A673 (cell line): ENCODE measurements at regions not wholly inside any gene's neighbourhood (a gene's known extent, or its start where the extent isn't known, plus 50 kb on each side); places are given as distances from the start of the nearest gene placed in this dataset.

Experiments used
- BruUV-seq: library from RNA; stranded (reverse); fragments of 400-500 nt; replicated peaks from 2 replicates; lab custom pipeline; 2021; lab: Mats Ljungman, UMichigan
- CTCF ChIA-PET: fragments of 300-600 bp; sonication (Branson Sonifier 250); formaldehyde crosslinking; loops from one replicate; lab custom pipeline; 2022; ENCODE audit warnings: antibody characterized with exemption; lab: Charles Lee
- POLR2A ChIA-PET: fragments of 300-600 bp; sonication (Branson Sonifier 250); formaldehyde crosslinking; loops from one replicate; lab custom pipeline; 2022; ENCODE audit warnings: antibody characterized with exemption; ENCODE audit not compliant: low non-redundant PET; lab: Charles Lee
- DNase-seq: peaks from one replicate; pipeline ENCODE4 v3.0.0-alpha.2; 2015; ENCODE audit warnings: low spot score
- H3K27ac ChIP-seq: fragments of 200-600 bp; sonication (generic); 2 replicates; pipeline ENCODE4 v1.5.1; 2016; ENCODE audit warnings: mixed run types, low read depth, mild to moderate bottlenecking, mixed read lengths, antibody characterized with exemption, low read length; ENCODE audit not compliant: poor library complexity, severe bottlenecking
- H3K27me3 ChIP-seq: fragments of 200-600 bp; sonication (generic); replicated peaks from 2 replicates; pipeline ENCODE4 v1.6.1; 2017; ENCODE audit warnings: mixed run types, low read depth, mild to moderate bottlenecking, mixed read lengths, antibody characterized with exemption, low read length; ENCODE audit not compliant: insufficient read depth, poor library complexity
- H3K36me3 ChIP-seq: fragments of 200-600 bp; sonication (generic); 2 replicates; pipeline ENCODE4 v1.6.1; 2016; ENCODE audit warnings: mixed run types, mild to moderate bottlenecking, mixed read lengths, antibody characterized with exemption, low read length; ENCODE audit not compliant: insufficient read depth, poor library complexity, severe bottlenecking
- H3K4me1 ChIP-seq: fragments of 200-600 bp; sonication (generic); 2 replicates; pipeline ENCODE4 v1.6.1; 2017; ENCODE audit warnings: mixed run types, mild to moderate bottlenecking, mixed read lengths, antibody characterized with exemption, low read length; ENCODE audit not compliant: insufficient read depth, poor library complexity, severe bottlenecking
- H3K4me3 ChIP-seq: fragments of 200-600 bp; sonication (generic); 2 replicates; pipeline ENCODE4 v1.5.1; 2016; ENCODE audit warnings: low read depth, mixed run types, mild to moderate bottlenecking, mixed read lengths, low read length; ENCODE audit not compliant: poor library complexity, severe bottlenecking
- H3K9me3 ChIP-seq: fragments of 200-600 bp; sonication (generic); 2 replicates; pipeline ENCODE4 v1.6.1; 2016; ENCODE audit warnings: mixed run types, low read depth, mild to moderate bottlenecking, mixed read lengths, antibody characterized with exemption, low read length; ENCODE audit not compliant: poor library complexity, severe bottlenecking
- EZH2 ChIP-seq: fragments of 200-600 bp; sonication (generic); IDR thresholded peaks from 2 replicates; pipeline ENCODE4 v1.6.1; 2017; ENCODE audit warnings: borderline replicate concordance, low read depth, mild to moderate bottlenecking, mixed read lengths, antibody characterized with exemption, low read length; ENCODE audit not compliant: poor library complexity, severe bottlenecking
- intact Hi-C: fragments of 100-400 bp; cut with micrococcal nuclease; formaldehyde crosslinking; loops from one replicate; pipeline ENCODE4 v1.10.0; 2022; ENCODE audit not compliant: unreplicated experiment
- TF ChIP-seq, protein P1 (sequence below): fragments of 300-800, 200-600 bp; sonication (generic); conservative IDR thresholded peaks from 2 replicates; pipeline ENCODE4 v1.5.1; 2017; ENCODE audit warnings: low read depth, mild to moderate bottlenecking, antibody characterized with exemption, low read length, moderate library complexity, mixed read lengths

- Histone ChIP-seq H3K36me3 (no peaks in the 10 kb centered on the region), H3K27ac (no peak overlapping the region), H3K9me3 (peaks cover 8% of the 10 kb centered on the region), H3K4me3 (no peak overlapping the region), H3K4me1 (no peaks in the 10 kb centered on the region), H3K27me3 (no peaks in the 10 kb centered on the region)
- no peak for DNase-seq
- intact Hi-C loops = no loop called here
- no TSS peak for BruUV-seq
- TF ChIP-seq, protein P1, sequence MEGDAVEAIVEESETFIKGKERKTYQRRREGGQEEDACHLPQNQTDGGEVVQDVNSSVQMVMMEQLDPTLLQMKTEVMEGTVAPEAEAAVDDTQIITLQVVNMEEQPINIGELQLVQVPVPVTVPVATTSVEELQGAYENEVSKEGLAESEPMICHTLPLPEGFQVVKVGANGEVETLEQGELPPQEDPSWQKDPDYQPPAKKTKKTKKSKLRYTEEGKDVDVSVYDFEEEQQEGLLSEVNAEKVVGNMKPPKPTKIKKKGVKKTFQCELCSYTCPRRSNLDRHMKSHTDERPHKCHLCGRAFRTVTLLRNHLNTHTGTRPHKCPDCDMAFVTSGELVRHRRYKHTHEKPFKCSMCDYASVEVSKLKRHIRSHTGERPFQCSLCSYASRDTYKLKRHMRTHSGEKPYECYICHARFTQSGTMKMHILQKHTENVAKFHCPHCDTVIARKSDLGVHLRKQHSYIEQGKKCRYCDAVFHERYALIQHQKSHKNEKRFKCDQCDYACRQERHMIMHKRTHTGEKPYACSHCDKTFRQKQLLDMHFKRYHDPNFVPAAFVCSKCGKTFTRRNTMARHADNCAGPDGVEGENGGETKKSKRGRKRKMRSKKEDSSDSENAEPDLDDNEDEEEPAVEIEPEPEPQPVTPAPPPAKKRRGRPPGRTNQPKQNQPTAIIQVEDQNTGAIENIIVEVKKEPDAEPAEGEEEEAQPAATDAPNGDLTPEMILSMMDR = no peak
- TF ChIP-seq EZH2 = no peak
- ChIA-PET POLR2A (no interaction called here), CTCF (no interaction called here)
Measured at GRCh38 chrX:142891046-142891445, 134.7 kb upstream of the SPANXN4 start.

- no peak for DNase-seq
- CTCF ChIA-PET = no interaction called here
- POLR2A ChIA-PET = no interaction called here
- no peaks in the 10 kb centered on the region for H3K36me3 ChIP-seq
- H3K4me3 ChIP-seq = no peak overlapping the region
- TF ChIP-seq, protein P1 = no peak
- no peak for TF ChIP-seq EZH2
- no TSS peak for BruUV-seq
- intact Hi-C loops = no loop called here
- no peaks in the 10 kb centered on the region for H3K27me3 ChIP-seq
- H3K4me1 ChIP-seq = no peaks in the 10 kb centered on the region
- no peak overlapping the region for H3K27ac ChIP-seq
- peaks cover 12% of the 10 kb centered on the region for H3K9me3 ChIP-seq
Measured at GRCh38 chrX:142898164-142898563, 127.6 kb upstream of the SPANXN4 start.

DNA sequence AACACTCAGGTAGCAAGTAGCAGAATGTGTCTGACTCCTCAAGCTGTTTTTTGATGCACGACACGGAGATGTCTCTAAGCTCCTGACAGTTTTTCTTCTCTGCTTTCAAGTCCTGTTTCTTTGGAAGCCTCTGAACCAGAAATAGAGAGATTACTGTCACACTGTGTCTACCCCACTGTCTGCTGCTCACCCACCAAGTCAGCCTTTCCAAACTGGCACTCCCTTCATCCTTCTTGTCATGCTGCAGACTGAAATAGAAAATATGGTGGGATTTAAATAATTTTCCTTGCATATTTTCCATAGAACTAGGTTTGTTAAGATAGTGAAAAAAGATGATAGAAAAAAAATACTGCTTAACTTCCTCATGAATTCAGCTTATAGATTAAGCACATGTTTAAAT lies 102.5 kb upstream of the SPANXN4 start:
- Histone ChIP-seq H3K27me3 (no peaks in the 10 kb centered on the region), H3K27ac (no peak overlapping the region), H3K36me3 (no peaks in the 10 kb centered on the region), H3K9me3 (peaks cover 5% of the 10 kb centered on the region), H3K4me3 (no peak overlapping the region), H3K4me1 (no peaks in the 10 kb centered on the region)
- ChIA-PET POLR2A (no interaction called here), CTCF (no interaction called here)
- intact Hi-C loops = no loop called here
- DNase-seq = no peak
- TF ChIP-seq, protein P1 = no peak
- no peak for TF ChIP-seq EZH2
- no TSS peak for BruUV-seq
